ENCODE measurements at regions not wholly inside any gene's neighbourhood (a gene's known extent, or its start where the extent isn't known, plus 50 kb on each side); places are given as distances from the start of the nearest gene placed in this dataset.

DNA sequence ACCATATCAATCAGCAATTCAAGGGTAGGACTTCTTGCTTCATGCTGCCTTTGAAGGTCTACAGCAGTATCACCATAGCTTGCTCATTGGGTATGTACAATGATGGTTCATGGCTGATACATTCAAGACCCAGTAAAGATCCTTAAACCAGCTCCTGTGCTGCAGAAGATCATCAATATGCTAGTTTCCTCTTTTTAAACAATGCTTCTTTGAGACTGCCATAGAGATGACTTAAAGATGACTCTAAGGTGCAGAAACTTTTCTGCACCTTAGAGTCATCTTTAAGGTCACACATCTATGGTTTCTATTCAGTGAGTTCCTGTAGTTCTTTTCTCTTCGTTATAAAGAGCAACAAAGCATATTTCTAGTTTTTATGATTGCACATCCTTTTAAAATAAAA, 102.8 kb upstream of the KLHL14 start:
- TF ChIP-seq EP300 (IDR thresholded peaks at IDR 0.05; ENCODE audit: borderline replicate concordance) (no peak), TAF1 (IDR thresholded peaks at IDR 0.05; ENCODE audit: low read depth) (no peak), TEAD4 (IDR thresholded peaks at IDR 0.05) (no peak), RAD21 (IDR thresholded peaks at IDR 0.05; ENCODE audit: low read depth) (no peak), CEBPB (IDR thresholded peaks at IDR 0.05) (no peak)

Data from Ishikawa (cell line).